HL-60/S4 treated with phorbol 12-myristate 13-acetate at 8.2 ng/mL for 4 days and 3 days (cell line): ENCODE measurements at regions not wholly inside any gene's neighbourhood (a gene's known extent, or its start where the extent isn't known, plus 50 kb on each side); places are given as distances from the start of the nearest gene placed in this dataset.

Experiments used
- in situ Hi-C: fragments of 300-500 bp; cut with MboI; formaldehyde crosslinking; loops from 2 replicates; pipeline ENCODE4 v1.15.0; 2022; ENCODE audit warnings: low sequenced_read_pairs

- in situ Hi-C loops, result no loop called here
Measured at GRCh38 chr18:46314011-46314410, 209.8 kb downstream of the HAUS1 start.

- in situ Hi-C loops, result no loop called here
Measured at GRCh38 chr18:46315161-46315560, 211.0 kb downstream of the HAUS1 start.

- in situ Hi-C loops, result no loop called here
Measured at GRCh38 chr18:46318356-46318755, 214.2 kb downstream of the HAUS1 start.

GRCh38 chr18:46319783-46320182, 215.6 kb downstream of the HAUS1 start:
- in situ Hi-C loops, result no loop called here

- in situ Hi-C loops, result no loop called here
Measured at GRCh38 chr18:46320297-46320696, 216.1 kb downstream of the HAUS1 start.

DNA sequence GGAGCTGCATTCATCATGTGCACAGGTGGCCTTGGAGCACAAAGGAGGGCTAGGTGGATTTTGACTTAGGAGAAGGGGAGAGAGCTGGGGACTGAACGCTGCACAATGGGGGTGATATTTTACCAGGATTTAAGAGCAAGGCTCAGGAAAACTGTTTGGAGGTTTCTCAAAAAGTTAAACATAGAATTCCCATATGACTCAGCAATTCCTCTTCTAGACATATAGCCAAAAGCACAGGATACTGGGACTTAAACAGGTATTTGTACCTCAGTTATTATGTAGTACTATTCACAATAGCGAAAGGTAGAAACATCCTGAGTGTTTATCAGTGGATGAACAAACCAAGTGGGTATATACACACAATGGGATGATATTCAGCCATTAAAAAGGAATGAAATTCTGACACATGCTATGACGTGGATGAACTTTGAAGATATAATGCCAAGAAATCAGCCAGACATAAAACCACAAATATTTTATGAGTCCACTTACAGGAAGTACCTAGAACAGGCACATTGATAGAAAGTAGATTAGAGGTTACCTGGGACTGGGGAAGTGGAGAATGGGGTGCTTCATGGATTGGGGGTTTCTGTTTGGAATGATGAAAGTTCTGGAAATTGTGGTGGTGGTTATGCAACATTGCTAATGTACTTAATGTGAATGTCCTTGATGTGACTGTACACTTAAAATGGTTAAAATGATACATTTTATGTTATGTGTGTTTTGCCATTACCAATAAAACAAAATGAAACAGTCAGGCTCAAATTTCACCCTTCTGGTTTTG, 216.9 kb downstream of the HAUS1 start:
- in situ Hi-C loops, result no loop called here

DNA sequence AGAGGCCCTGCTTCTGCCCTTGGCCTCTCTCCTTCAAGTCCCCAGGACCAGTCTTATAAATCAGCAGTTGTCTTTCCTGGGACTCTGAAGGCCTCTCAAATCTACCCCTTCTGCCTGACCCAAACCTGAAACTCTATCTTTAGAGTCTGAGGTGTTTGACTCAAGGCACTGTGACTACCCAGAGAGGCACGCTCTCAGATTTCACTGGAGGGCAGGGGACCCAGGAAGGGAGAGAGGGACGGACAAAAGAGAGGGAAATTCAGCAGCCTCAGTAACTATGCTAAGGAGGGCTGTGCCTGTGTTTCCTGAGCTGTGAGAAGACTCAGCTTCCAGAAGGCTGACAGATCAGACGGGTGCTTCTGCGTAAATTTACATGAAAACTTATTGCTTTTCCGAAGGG, 217.8 kb downstream of the HAUS1 start:
- in situ Hi-C loops, result no loop called here

- in situ Hi-C loops, result no loop called here
Measured at GRCh38 chr18:46322411-46322891, 218.3 kb downstream of the HAUS1 start.

DNA sequence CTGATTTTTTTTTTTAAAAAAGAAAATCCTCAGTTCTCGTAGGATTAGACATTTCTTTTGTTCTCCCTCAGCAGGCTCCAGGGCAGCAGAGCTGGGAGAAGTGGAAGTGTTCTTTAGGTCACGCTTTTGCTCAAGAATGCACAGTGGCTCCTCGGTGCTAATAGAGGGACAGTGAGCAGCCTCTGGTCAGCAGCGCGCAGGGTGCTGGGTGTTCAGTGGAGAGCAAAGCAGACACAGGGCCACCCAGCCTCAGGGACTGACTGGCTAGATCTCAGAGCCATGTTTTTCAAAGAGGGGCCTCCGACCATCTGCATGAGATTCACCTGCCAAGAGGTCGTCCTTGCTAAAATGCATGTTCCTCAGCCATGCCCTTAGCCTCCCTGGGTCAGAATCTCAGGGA, 218.8 kb downstream of the HAUS1 start:
- in situ Hi-C loops, result no loop called here

DNA sequence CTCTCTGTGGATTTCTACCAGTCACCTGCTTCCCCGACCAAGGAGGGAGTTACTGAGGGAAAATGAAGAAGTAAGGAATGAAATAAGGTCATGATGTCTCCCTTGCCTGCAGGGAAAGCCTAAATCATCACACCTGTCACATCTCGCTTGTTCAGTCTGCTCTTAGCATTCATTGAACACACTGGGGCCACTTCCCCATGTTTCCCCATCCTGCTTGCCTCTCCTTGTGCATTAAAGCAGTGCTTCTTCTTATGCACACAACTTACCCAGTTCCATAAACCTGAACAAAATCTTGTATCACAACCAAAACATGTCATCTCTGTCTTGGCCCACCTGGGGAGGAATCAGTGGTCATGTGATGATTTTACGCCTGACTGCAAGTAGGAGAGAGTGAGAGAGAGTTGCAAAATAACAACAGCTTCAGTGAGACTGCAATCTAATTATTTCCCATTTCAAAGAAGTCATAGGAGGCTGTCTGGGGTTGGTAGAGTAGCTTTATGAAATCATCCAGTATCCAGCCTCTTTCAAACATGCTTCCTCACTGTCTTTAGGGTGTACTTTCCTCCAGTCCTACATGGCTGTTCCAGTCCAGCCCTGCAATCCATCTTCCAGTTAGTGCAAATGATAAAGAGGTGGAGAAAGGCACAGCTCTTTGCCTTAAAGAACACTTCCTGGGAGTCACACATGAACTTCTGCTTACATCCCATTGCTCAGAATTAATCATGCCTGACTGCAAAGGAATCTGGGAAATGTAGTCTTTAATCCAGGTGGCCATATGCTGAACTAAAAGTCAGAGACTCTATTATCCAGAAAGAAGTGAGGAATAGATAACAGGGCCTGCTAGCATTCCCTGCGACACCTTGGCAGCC, 220.1 kb downstream of the HAUS1 start:
- in situ Hi-C loops, result no loop called here

- in situ Hi-C loops, result no loop called here
Measured at GRCh38 chr18:46325895-46326294, 221.7 kb downstream of the HAUS1 start.

DNA sequence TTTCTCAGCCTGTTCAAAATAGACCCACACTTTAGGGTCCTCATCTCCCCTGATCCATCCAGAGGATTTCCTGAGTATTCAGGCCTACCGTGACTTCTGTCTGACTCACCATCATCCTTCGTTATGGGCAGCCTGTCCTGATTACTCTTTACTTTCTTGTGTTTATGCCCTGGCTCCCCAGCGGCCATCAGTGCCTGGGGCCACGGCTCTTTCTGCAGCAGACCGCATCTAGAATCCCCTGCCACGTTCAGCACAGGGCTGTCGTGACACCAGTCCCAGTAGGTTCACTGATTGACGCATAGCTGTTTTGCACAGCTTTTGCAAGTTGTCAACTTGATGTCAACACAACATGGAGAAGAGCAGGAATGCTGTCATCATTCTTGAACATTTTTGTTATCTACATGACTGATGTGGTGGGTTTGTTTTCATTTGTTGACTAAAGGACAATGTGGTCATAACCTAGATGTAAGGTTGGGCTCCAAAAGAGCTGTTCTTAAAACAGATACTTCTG, 225.6 kb downstream of the HAUS1 start:
- in situ Hi-C loops, result no loop called here

GRCh38 chr18:46331316-46331715, 227.1 kb downstream of the HAUS1 start:
- in situ Hi-C loops, result no loop called here

DNA sequence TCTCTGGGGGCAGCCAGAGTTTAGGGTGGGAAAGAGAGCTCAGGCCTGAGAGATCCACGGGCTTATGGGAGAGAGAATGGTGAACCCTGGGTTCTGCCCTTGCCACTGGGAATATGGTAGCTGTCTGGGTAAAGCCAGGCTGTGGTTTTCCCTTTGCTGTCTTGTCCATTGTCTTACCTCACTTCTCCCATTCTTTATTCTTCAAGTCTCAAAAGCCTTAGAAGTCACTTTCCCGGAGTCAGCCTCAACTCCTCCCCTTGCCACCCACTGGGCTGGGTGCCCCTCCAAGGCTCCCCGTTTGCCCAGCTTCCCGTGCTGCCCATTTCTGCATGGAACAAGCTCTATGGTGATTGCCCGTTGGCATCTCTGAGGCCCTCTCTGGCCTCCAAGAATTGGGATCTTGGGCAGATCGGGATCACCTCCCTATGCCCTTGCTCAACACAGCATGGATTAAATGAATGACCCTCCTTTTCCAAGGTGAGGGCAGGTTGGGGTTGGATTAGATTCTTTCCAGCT, 228.2 kb downstream of the HAUS1 start:
- in situ Hi-C loops, result no loop called here

GRCh38 chr18:46332921-46333341, 228.7 kb downstream of the HAUS1 start:
- in situ Hi-C loops, result no loop called here

DNA sequence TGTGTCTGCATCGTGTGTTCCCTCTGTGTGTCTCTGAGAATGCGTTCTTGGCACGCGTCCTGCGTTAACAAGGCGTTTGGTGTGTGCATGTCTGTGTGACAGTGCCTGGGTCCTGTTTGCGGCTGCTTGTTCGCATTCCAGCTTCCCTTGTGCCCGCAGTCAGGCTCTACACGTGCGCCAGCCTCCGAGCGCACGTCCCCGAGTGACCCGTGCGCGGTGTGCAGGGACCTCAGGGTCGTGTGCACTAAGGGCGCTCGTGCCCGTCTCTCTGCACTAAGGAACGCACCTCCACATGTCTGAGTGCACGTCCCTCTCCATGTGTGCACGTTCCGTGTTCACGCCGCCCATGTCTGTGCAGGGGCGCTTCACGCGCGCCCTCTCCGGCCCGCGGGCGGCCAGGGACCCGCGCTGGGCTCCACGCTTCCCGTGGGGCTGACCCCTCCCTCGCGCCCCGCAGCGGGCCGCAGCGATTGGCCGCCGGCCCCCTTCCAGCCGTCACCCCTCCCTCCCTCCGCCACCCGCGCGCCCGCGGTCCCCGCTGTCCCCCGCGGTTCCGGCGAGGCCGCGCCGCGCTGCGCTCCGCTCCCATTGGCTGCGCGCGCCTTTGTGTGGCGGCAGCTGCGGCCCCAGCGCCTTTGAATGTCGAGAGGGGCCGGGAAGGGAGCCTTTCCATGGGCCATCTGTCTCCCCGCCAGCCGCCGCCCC, 229.4 kb downstream of the HAUS1 start:
- in situ Hi-C loops, result no loop called here

- in situ Hi-C loops, result no loop called here
Measured at GRCh38 chr18:46334868-46335281, 230.7 kb downstream of the HAUS1 start.

DNA sequence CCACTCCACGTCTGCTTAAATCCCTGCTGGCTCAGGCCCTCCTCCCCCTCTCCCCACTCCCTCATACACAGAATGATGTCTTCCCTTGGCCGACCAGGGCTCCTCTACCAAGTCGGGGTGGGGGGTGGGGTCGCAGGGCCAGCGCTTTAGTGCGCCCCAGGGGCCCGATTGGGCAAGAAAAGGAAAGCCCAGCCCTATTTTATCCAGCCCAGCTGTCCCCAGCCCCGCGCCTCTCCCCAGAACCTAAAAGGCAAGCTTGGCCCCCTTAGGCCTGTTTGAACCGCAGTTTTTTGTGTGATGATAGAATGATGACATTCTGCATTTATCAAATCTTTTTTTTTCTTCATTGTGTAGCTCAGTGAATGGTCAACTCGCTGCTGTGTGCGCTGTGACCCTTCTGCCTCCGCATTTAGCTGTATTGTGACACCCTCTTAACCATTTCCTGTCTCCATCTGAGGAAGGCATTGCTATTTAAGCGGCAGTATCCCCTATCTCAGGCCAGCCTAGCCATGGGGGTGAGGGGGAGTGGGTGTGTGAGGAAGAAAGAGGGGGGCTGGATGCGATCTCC, 231.4 kb downstream of the HAUS1 start:
- in situ Hi-C loops, result no loop called here

DNA sequence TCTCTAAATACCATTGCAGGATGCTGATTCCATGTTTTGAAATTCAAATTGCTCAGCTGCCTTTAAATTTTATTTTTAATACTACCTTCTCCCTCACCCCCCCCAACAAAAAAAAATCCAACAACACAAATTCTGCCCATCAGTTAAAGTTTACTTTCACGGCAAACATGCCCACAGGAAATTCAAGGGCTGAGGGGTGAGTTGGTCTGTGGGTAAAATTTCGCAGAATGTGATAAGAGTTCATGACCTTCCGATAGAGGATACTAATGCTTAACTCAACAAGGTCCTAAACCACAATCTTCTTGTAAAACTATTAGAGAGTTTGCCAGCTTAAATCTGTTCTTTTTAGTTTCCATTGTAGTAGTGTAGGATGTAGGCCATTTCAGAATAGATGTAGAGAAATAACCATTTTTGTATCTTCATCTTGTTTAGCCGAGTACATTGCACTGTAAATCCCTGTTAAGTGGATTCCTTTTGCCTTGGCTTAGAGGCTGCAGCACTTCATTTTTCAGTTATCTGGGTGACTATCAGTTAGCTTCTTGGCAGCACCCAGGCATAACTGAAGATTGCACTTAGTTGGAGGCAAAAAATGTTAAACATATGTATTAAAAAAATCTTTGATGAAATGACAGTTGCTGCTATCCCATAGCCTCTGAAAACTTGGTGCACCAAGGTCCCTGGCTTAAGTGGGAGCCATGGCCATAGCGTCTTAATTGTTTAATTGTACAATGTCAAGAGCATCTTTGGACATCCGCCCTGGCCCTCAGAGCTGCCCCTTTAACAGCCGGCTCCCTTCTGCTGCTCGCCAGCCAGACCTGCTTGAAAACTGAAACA, 232.3 kb downstream of the HAUS1 start:
- in situ Hi-C loops, result no loop called here

GRCh38 chr18:46337271-46337670, 233.1 kb downstream of the HAUS1 start:
- in situ Hi-C loops, result no loop called here
